ENCODE measurements at regions not wholly inside any gene's neighbourhood (a gene's known extent, or its start where the extent isn't known, plus 50 kb on each side); places are given as distances from the start of the nearest gene placed in this dataset.

- H3K4me1 Mint-ChIP-seq: no peaks in the 10 kb centered on the region
- no peaks in the 10 kb centered on the region for H3K27me3 Mint-ChIP-seq
- Histone ChIP-seq H3K27ac (ENCODE audit: low read depth, low read length) (no peak overlapping the region), H3K9me3 (ENCODE audit: low read length) (no peaks in the 10 kb centered on the region), H3K27me3 (ENCODE audit: insufficient read depth, low read length, poor library complexity, severe bottlenecking) (no peaks in the 10 kb centered on the region), H3K4me3 (ENCODE audit: low read length) (no peak overlapping the region), H3K4me1 (ENCODE audit: insufficient read depth, low read length) (no peaks in the 10 kb centered on the region), H3K36me3 (ENCODE audit: insufficient read depth, low read length) (no peaks in the 10 kb centered on the region)
- ChIA-PET CTCF (no interaction called here), POLR2A (no interaction called here)
- no peak overlapping the region for H3K4me3 Mint-ChIP-seq
- no peaks in the 10 kb centered on the region for H3K36me3 Mint-ChIP-seq
- DNase-seq: no peak
- H3K9me3 Mint-ChIP-seq: peaks cover 1 to 11% (median 6%) of the 10 kb centered on the region in 5 donors
- no peak overlapping the region for H3K27ac Mint-ChIP-seq
These were observed 309.0 kb upstream of the PTCHD4 start for GRCh38 chr6:48419992-48420391.

GRCh38 chr6:48417927-48418326, 306.9 kb upstream of the PTCHD4 start:
- Histone ChIP-seq H3K9me3 (ENCODE audit: low read length) (no peaks in the 10 kb centered on the region), H3K27me3 (ENCODE audit: insufficient read depth, low read length, poor library complexity, severe bottlenecking) (no peaks in the 10 kb centered on the region), H3K4me1 (ENCODE audit: insufficient read depth, low read length) (no peaks in the 10 kb centered on the region), H3K27ac (ENCODE audit: low read depth, low read length) (no peak overlapping the region), H3K36me3 (ENCODE audit: insufficient read depth, low read length) (no peaks in the 10 kb centered on the region), H3K4me3 (ENCODE audit: low read length) (no peak overlapping the region)
- Mint-ChIP-seq H3K4me3 (no peak overlapping the region), H3K9me3 (peaks cover 3 to 16% (median 5%) of the 10 kb centered on the region in 5 donors), H3K4me1 (no peaks in the 10 kb centered on the region), H3K36me3 (no peaks in the 10 kb centered on the region), H3K27me3 (no peaks in the 10 kb centered on the region), H3K27ac (no peak overlapping the region)
- DNase-seq: no peak
- ChIA-PET CTCF (no interaction called here), POLR2A (no interaction called here)

GRCh38 chr6:48412656-48413055, 301.7 kb upstream of the PTCHD4 start:
- CTCF ChIA-PET: no interaction called here
- Mint-ChIP-seq H3K4me1 (no peaks in the 10 kb centered on the region), H3K4me3 (no peak overlapping the region), H3K27ac (no peak overlapping the region), H3K27me3 (no peaks in the 10 kb centered on the region), H3K9me3 (peaks cover 4 to 12% (median 11%) of the 10 kb centered on the region in 5 donors), H3K36me3 (no peaks in the 10 kb centered on the region)
- Histone ChIP-seq H3K27ac (ENCODE audit: low read depth, low read length) (no peak overlapping the region), H3K4me1 (ENCODE audit: insufficient read depth, low read length) (no peaks in the 10 kb centered on the region), H3K27me3 (ENCODE audit: insufficient read depth, low read length, poor library complexity, severe bottlenecking) (no peaks in the 10 kb centered on the region), H3K9me3 (ENCODE audit: low read length) (no peaks in the 10 kb centered on the region), H3K4me3 (ENCODE audit: low read length) (no peak overlapping the region), H3K36me3 (ENCODE audit: insufficient read depth, low read length) (no peaks in the 10 kb centered on the region)
- POLR2A ChIA-PET: no interaction called here
- no peak for DNase-seq

GRCh38 chr6:48404927-48405326, 293.9 kb upstream of the PTCHD4 start:
- no peaks in the 10 kb centered on the region for H3K36me3 ChIP-seq (ENCODE audit: insufficient read depth, low read length)
- H3K4me3 Mint-ChIP-seq: no peak overlapping the region
- DNase-seq: no peak
- peaks cover 3% of the 10 kb centered on the region for H3K9me3 ChIP-seq (ENCODE audit: low read length)
- H3K27me3 Mint-ChIP-seq: peaks cover 0 to 2% of the 10 kb centered on the region in 2 donors
- peaks cover 0 to 1% (median 0%) of the 10 kb centered on the region in 3 donors for H3K36me3 Mint-ChIP-seq
- no peak overlapping the region for H3K27ac ChIP-seq (ENCODE audit: low read depth, low read length)
- H3K4me1 Mint-ChIP-seq: no peaks in the 10 kb centered on the region
- no peaks in the 10 kb centered on the region for H3K27me3 ChIP-seq (ENCODE audit: insufficient read depth, low read length, poor library complexity, severe bottlenecking)
- H3K9me3 Mint-ChIP-seq: peaks cover 0 to 19% (median 4%) of the 10 kb centered on the region in 5 donors
- ChIA-PET CTCF (no interaction called here), POLR2A (no interaction called here)
- no peaks in the 10 kb centered on the region for H3K4me1 ChIP-seq (ENCODE audit: insufficient read depth, low read length)
- H3K4me3 ChIP-seq (ENCODE audit: low read length): no peak overlapping the region
- H3K27ac Mint-ChIP-seq: no peak overlapping the region

- H3K27me3 ChIP-seq (ENCODE audit: insufficient read depth, low read length, poor library complexity, severe bottlenecking): no peaks in the 10 kb centered on the region
- Mint-ChIP-seq H3K36me3 (peaks cover 0 to 1% (median 0%) of the 10 kb centered on the region in 3 donors), H3K9me3 (peaks cover 0 to 19% (median 4%) of the 10 kb centered on the region in 5 donors), H3K27ac (no peak overlapping the region), H3K4me1 (no peaks in the 10 kb centered on the region), H3K4me3 (no peak overlapping the region), H3K27me3 (peaks cover 0 to 2% of the 10 kb centered on the region in 2 donors)
- no peak for DNase-seq
- no peak overlapping the region for H3K4me3 ChIP-seq (ENCODE audit: low read length)
- POLR2A ChIA-PET: no interaction called here
- H3K4me1 ChIP-seq (ENCODE audit: insufficient read depth, low read length): no peaks in the 10 kb centered on the region
- peaks cover 3% of the 10 kb centered on the region for H3K9me3 ChIP-seq (ENCODE audit: low read length)
- no peak overlapping the region for H3K27ac ChIP-seq (ENCODE audit: low read depth, low read length)
- no peaks in the 10 kb centered on the region for H3K36me3 ChIP-seq (ENCODE audit: insufficient read depth, low read length)
- CTCF ChIA-PET: no interaction called here
These were observed 292.6 kb upstream of the PTCHD4 start for GRCh38 chr6:48403587-48403986.

GRCh38 chr6:48401016-48401415, 290.0 kb upstream of the PTCHD4 start:
- Histone ChIP-seq H3K4me1 (ENCODE audit: insufficient read depth, low read length) (no peaks in the 10 kb centered on the region), H3K27ac (ENCODE audit: low read depth, low read length) (no peak overlapping the region), H3K27me3 (ENCODE audit: insufficient read depth, low read length, poor library complexity, severe bottlenecking) (no peaks in the 10 kb centered on the region), H3K9me3 (ENCODE audit: low read length) (peaks cover 3% of the 10 kb centered on the region), H3K4me3 (ENCODE audit: low read length) (no peak overlapping the region), H3K36me3 (ENCODE audit: insufficient read depth, low read length) (no peaks in the 10 kb centered on the region)
- Mint-ChIP-seq H3K9me3 (peaks cover 0 to 24% (median 10%) of the 10 kb centered on the region in 5 donors), H3K4me1 (no peaks in the 10 kb centered on the region), H3K4me3 (no peak overlapping the region), H3K27me3 (peaks cover 0 to 2% of the 10 kb centered on the region in 2 donors), H3K27ac (no peak overlapping the region), H3K36me3 (no peaks in the 10 kb centered on the region)
- POLR2A ChIA-PET: no interaction called here
- no peak for DNase-seq
- CTCF ChIA-PET: no interaction called here

- no peaks in the 10 kb centered on the region for H3K4me1 ChIP-seq (ENCODE audit: insufficient read depth, low read length)
- no peak overlapping the region for H3K27ac ChIP-seq (ENCODE audit: low read depth, low read length)
- Mint-ChIP-seq H3K4me1 (no peaks in the 10 kb centered on the region), H3K27me3 (peaks cover 0 to 2% of the 10 kb centered on the region in 2 donors), H3K9me3 (peaks cover 2 to 24% (median 8%) of the 10 kb centered on the region in 5 donors), H3K4me3 (no peak overlapping the region), H3K36me3 (no peaks in the 10 kb centered on the region), H3K27ac (no peak overlapping the region)
- no peaks in the 10 kb centered on the region for H3K27me3 ChIP-seq (ENCODE audit: insufficient read depth, low read length, poor library complexity, severe bottlenecking)
- no peaks in the 10 kb centered on the region for H3K36me3 ChIP-seq (ENCODE audit: insufficient read depth, low read length)
- no peak for DNase-seq
- POLR2A ChIA-PET: no interaction called here
- no peak overlapping the region for H3K4me3 ChIP-seq (ENCODE audit: low read length)
- CTCF ChIA-PET: no interaction called here
- H3K9me3 ChIP-seq (ENCODE audit: low read length): no peaks in the 10 kb centered on the region
These were observed 286.9 kb upstream of the PTCHD4 start for GRCh38 chr6:48397887-48398286.

GRCh38 chr6:48389146-48390043, 278.4 kb upstream of the PTCHD4 start:
- ChIA-PET POLR2A (no interaction called here), CTCF (interaction anchor here (0.6 kb wide), 1 partner anchor 9 kb away, joined by 4 read pairs; no protein-coding TSS in a partner anchor)
- Histone ChIP-seq H3K4me1 (ENCODE audit: insufficient read depth, low read length) (no peaks in the 10 kb centered on the region), H3K36me3 (ENCODE audit: insufficient read depth, low read length) (no peaks in the 10 kb centered on the region), H3K27me3 (ENCODE audit: insufficient read depth, low read length, poor library complexity, severe bottlenecking) (no peaks in the 10 kb centered on the region), H3K4me3 (ENCODE audit: low read length) (no peak overlapping the region), H3K27ac (ENCODE audit: low read depth, low read length) (no peak overlapping the region), H3K9me3 (ENCODE audit: low read length) (no peaks in the 10 kb centered on the region)
- no peak for DNase-seq
- no peaks in the 10 kb centered on the region for H3K36me3 Mint-ChIP-seq
- H3K4me3 Mint-ChIP-seq: no peak overlapping the region
- H3K9me3 Mint-ChIP-seq: peaks cover 0 to 18% (median 9%) of the 10 kb centered on the region in 5 donors
- no peaks in the 10 kb centered on the region for H3K4me1 Mint-ChIP-seq
- H3K27ac Mint-ChIP-seq: no peak overlapping the region
- H3K27me3 Mint-ChIP-seq: no peaks in the 10 kb centered on the region

Measured in CD8-positive, alpha-beta memory T cell (primary cell).